Osteocyte (in vitro differentiated cells): ENCODE measurements at regions not wholly inside any gene's neighbourhood (a gene's known extent, or its start where the extent isn't known, plus 50 kb on each side); places are given as distances from the start of the nearest gene placed in this dataset.

ENCODE experiments used
- DNase-seq: peaks from one replicate; pipeline ENCODE4 v3.0.0; 2021; ENCODE audit warnings: mixed read lengths; ENCODE audit not compliant: unreplicated experiment; ENCODE audit errors: extremely low spot score
- H3K27ac Mint-ChIP-seq: one replicate; pipeline ENCODE4 v1.8.0; 2021; ENCODE audit warnings: mild to moderate bottlenecking, mixed read lengths; ENCODE audit not compliant: unreplicated experiment
- H3K27me3 Mint-ChIP-seq: one replicate; pipeline ENCODE4 v1.8.0; 2021; ENCODE audit warnings: mixed read lengths; ENCODE audit not compliant: unreplicated experiment
- H3K36me3 Mint-ChIP-seq: one replicate; pipeline ENCODE4 v1.8.0; 2021; ENCODE audit warnings: mixed read lengths; ENCODE audit not compliant: unreplicated experiment
- H3K4me1 Mint-ChIP-seq: one replicate; pipeline ENCODE4 v1.8.0; 2021; ENCODE audit warnings: mixed read lengths; ENCODE audit not compliant: unreplicated experiment
- H3K4me3 Mint-ChIP-seq: one replicate; pipeline ENCODE4 v1.8.0; 2021; ENCODE audit warnings: mild to moderate bottlenecking, moderate library complexity, mixed read lengths; ENCODE audit not compliant: unreplicated experiment
- H3K9me3 Mint-ChIP-seq: one replicate; pipeline ENCODE4 v1.8.0; 2021; ENCODE audit warnings: mixed read lengths; ENCODE audit not compliant: unreplicated experiment
- TF ChIP-seq, protein P1 (sequence below): fragments of 200-600 bp; sonication (generic); IDR thresholded peaks from 2 replicates; pipeline ENCODE4 v1.5.0; 2021; ENCODE audit warnings: antibody characterized with exemption, mild to moderate bottlenecking, moderate library complexity

DNA sequence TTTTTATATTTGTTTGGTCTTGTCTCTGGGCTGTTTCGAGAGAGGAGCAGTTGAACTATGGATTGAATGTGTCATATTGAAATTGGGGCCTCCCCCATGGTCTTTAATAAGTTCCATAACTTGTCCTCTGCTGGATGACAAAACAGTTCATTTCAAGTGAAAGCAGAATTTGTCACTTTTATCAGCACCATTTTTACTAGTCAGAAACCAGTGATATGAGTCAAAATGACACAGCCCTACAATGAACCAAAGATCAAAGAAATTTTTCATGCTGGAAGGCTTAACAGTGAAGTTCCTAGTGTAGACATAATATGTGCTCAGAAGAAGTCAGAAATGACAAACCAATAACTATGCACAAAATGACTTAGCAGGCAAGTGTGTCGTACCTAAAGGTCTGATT is 133.6 kb upstream of the VWC2 start:
- Mint-ChIP-seq H3K27ac (no peak overlapping the region), H3K4me3 (no peak overlapping the region), H3K9me3 (peaks cover 34% of the 10 kb centered on the region), H3K36me3 (no peaks in the 10 kb centered on the region), H3K27me3 (no peaks in the 10 kb centered on the region), H3K4me1 (no peaks in the 10 kb centered on the region)
- no peak for DNase-seq
- TF ChIP-seq, protein P1, sequence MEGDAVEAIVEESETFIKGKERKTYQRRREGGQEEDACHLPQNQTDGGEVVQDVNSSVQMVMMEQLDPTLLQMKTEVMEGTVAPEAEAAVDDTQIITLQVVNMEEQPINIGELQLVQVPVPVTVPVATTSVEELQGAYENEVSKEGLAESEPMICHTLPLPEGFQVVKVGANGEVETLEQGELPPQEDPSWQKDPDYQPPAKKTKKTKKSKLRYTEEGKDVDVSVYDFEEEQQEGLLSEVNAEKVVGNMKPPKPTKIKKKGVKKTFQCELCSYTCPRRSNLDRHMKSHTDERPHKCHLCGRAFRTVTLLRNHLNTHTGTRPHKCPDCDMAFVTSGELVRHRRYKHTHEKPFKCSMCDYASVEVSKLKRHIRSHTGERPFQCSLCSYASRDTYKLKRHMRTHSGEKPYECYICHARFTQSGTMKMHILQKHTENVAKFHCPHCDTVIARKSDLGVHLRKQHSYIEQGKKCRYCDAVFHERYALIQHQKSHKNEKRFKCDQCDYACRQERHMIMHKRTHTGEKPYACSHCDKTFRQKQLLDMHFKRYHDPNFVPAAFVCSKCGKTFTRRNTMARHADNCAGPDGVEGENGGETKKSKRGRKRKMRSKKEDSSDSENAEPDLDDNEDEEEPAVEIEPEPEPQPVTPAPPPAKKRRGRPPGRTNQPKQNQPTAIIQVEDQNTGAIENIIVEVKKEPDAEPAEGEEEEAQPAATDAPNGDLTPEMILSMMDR: no peak

DNA sequence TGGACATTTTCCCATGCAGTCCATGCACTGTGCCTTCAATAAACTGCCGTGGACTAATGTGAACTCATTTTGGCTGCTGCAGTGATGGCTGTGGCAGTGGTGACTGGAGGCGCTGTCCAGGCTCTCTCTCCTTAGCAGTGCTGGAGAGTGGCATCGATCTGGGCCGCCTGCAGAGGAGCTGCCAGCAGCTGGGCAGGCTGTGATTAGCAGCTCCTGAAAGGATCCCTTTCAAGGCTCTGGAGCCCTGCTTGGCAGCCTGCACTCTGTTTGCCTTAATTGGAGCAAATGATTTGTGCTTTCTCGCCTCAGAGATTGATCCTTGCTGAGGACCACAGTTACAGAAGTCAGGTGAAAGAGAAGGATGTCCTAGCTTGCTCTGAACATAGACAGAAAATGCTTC is 130.1 kb upstream of the VWC2 start:
- H3K27me3 Mint-ChIP-seq: no peaks in the 10 kb centered on the region
- H3K36me3 Mint-ChIP-seq: no peaks in the 10 kb centered on the region
- H3K4me1 Mint-ChIP-seq: no peaks in the 10 kb centered on the region
- peaks cover 31% of the 10 kb centered on the region for H3K9me3 Mint-ChIP-seq
- no peak for DNase-seq
- H3K27ac Mint-ChIP-seq: no peak overlapping the region
- TF ChIP-seq, protein P1: no peak
- H3K4me3 Mint-ChIP-seq: no peak overlapping the region

DNA sequence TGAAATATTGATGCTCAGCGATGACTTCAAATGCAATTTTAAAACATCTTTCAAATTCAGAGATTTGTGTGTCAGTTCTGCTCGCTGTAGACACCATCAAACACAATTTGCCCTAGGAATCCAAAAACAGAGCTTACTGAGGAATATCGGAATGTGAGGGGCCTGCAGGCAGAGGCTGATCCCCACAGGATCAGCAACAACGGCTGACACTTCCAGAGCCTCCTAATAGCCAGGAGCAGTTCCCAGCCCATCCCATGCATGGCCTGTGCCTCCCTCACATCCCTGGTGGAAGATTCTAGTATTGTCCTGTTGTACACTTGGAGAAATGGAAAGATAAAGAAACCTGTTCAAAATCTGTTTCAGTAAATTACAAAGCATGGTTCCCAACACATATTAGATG is 129.7 kb upstream of the VWC2 start:
- H3K4me1 Mint-ChIP-seq: no peaks in the 10 kb centered on the region
- H3K36me3 Mint-ChIP-seq: no peaks in the 10 kb centered on the region
- no peaks in the 10 kb centered on the region for H3K27me3 Mint-ChIP-seq
- TF ChIP-seq, protein P1: no peak
- no peak overlapping the region for H3K27ac Mint-ChIP-seq
- DNase-seq: no peak
- H3K4me3 Mint-ChIP-seq: no peak overlapping the region
- H3K9me3 Mint-ChIP-seq: peaks cover 34% of the 10 kb centered on the region

DNA sequence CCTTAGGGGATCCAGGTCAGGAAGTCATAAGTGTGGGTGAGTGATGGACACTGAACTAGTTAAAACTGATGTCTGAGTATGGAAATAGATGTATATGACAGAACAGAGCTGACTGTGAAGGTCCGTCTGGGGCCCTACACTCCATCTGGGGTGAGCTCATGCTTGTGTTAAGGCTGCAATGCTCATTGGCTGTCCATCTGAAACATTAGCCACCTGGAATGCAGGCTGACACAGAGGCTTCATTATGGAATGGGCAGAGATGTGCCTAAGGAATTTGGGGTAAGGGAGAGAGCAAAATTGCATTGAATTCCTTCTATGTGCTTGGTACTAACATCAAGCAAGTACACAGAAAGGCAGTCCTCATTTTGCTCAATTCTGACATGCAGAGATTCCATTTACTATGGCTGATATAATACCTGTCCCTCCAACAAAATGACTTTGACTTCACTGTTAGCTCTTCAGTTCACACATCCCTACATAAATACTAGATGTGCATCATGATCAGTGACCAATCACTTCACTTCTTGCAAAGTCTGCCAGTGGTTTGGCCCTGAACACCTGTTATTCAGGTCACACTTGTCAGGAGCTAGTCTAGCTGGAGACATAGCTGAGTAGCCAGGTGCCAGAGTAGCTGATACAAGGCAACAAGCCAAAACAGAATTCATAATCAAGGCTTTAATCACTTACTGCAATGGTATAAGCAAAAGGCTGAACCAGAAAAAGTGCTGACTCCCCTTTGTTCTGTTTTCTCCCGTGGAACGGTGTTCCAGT is 128.9 kb upstream of the VWC2 start:
- no peaks in the 10 kb centered on the region for H3K4me1 Mint-ChIP-seq
- no peaks in the 10 kb centered on the region for H3K27me3 Mint-ChIP-seq
- no peak for DNase-seq
- no peak overlapping the region for H3K4me3 Mint-ChIP-seq
- peaks cover 32% of the 10 kb centered on the region for H3K9me3 Mint-ChIP-seq
- no peak overlapping the region for H3K27ac Mint-ChIP-seq
- TF ChIP-seq, protein P1: no peak
- no peaks in the 10 kb centered on the region for H3K36me3 Mint-ChIP-seq

DNA sequence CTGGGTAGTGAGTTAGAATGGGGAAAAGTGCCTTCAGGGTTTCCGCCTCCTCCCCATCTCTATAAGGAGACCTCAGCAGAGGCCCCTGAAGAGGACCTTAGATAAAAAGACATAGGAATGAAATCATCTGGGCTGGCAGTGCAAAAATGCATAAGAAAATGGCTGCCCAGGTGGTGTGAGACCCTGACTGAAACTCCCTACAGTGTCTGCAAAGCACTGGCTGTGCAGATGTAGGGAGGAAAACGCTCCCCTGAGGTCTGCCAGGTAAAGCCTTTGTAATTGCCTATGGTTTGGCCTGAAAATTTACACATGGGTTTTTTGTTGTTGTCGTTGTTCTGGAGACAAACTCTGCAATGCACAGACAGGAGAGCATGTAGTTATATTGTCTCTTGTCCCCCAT is 128.1 kb upstream of the VWC2 start:
- Mint-ChIP-seq H3K27ac (no peak overlapping the region), H3K9me3 (peaks cover 31% of the 10 kb centered on the region), H3K4me1 (no peaks in the 10 kb centered on the region), H3K4me3 (no peak overlapping the region), H3K36me3 (no peaks in the 10 kb centered on the region), H3K27me3 (no peaks in the 10 kb centered on the region)
- DNase-seq: no peak
- TF ChIP-seq, protein P1: no peak
